SJSA1 (cell line): ENCODE measurements at regions not wholly inside any gene's neighbourhood (a gene's known extent, or its start where the extent isn't known, plus 50 kb on each side); places are given as distances from the start of the nearest gene placed in this dataset.

Source experiments
- DNase-seq, 2 experiments: peaks; one replicate each; pipeline ENCODE4 v3.0.0-alpha.2; 2015 to 2020; ENCODE audit warnings: low spot score in 2 of 2, low read depth in 1 of 2
- H3K27ac ChIP-seq: fragments of 250-450 bp; sonication (Bioruptor Pico); 2 replicates; pipeline ENCODE4 v1.5.1; 2020; ENCODE audit warnings: mild to moderate bottlenecking, moderate library complexity
- H3K27me3 ChIP-seq: fragments of 250-450 bp; sonication (Bioruptor Pico); replicated peaks from 2 replicates; pipeline ENCODE4 v1.5.1; 2020; ENCODE audit warnings: mild to moderate bottlenecking, moderate library complexity
- H3K36me3 ChIP-seq: fragments of 250-450 bp; sonication (Bioruptor Pico); 2 replicates; pipeline ENCODE4 v1.5.1; 2020; ENCODE audit warnings: mild to moderate bottlenecking
- H3K4me1 ChIP-seq: fragments of 250-450 bp; sonication (Bioruptor Pico); replicated peaks from 2 replicates; pipeline ENCODE4 v1.6.1; 2021; ENCODE audit warnings: mild to moderate bottlenecking
- H3K4me3 ChIP-seq: fragments of 250-450 bp; sonication (Bioruptor Pico); 2 replicates; pipeline ENCODE4 v1.5.1; 2020; ENCODE audit warnings: mild to moderate bottlenecking
- H3K9me3 ChIP-seq: fragments of 250-450 bp; sonication (Bioruptor Pico); replicated peaks from 2 replicates; pipeline ENCODE4 v1.5.1; 2020; ENCODE audit warnings: mild to moderate bottlenecking

- Histone ChIP-seq H3K9me3 (no peaks in the 10 kb centered on the region), H3K27me3 (peaks cover 6% of the 10 kb centered on the region; the same call in 1 of the 2 replicates), H3K27ac (no peak overlapping the region), H3K4me3 (no peak overlapping the region), H3K4me1 (no peaks in the 10 kb centered on the region), H3K36me3 (no peaks in the 10 kb centered on the region)
- no peak for DNase-seq
Measured at GRCh38 chr2:204061241-204061640, 124.7 kb downstream of the ICOS start.

GRCh38 chr2:204064119-204064518, 127.6 kb downstream of the ICOS start:
- Histone ChIP-seq H3K36me3 (no peaks in the 10 kb centered on the region), H3K27me3 (peaks cover 10% of the 10 kb centered on the region; the same call in 1 of the 2 replicates), H3K9me3 (no peaks in the 10 kb centered on the region), H3K4me1 (no peaks in the 10 kb centered on the region), H3K4me3 (no peak overlapping the region), H3K27ac (no peak overlapping the region)
- DNase-seq: no peak

- no peaks in the 10 kb centered on the region for H3K36me3 ChIP-seq
- H3K27ac ChIP-seq: no peak overlapping the region
- peaks cover 6% of the 10 kb centered on the region; the same call in 1 of the 2 replicates for H3K27me3 ChIP-seq
- H3K4me1 ChIP-seq: no peaks in the 10 kb centered on the region
- no peaks in the 10 kb centered on the region for H3K9me3 ChIP-seq
- H3K4me3 ChIP-seq: no peak overlapping the region
- no peak for DNase-seq
Measured at GRCh38 chr2:204065566-204065965, 129.0 kb downstream of the ICOS start.

GRCh38 chr2:204066051-204066450, 129.5 kb downstream of the ICOS start:
- no peaks in the 10 kb centered on the region for H3K9me3 ChIP-seq
- DNase-seq: no peak
- no peak overlapping the region for H3K4me3 ChIP-seq
- H3K36me3 ChIP-seq: no peaks in the 10 kb centered on the region
- H3K27me3 ChIP-seq: peaks cover 4% of the 10 kb centered on the region; the same call in 1 of the 2 replicates
- H3K4me1 ChIP-seq: no peaks in the 10 kb centered on the region
- no peak overlapping the region for H3K27ac ChIP-seq

GRCh38 chr2:204069804-204070203, 133.2 kb downstream of the ICOS start:
- H3K27ac ChIP-seq: no peak overlapping the region
- DNase-seq: no peak
- H3K4me3 ChIP-seq: no peak overlapping the region
- H3K9me3 ChIP-seq: no peaks in the 10 kb centered on the region
- H3K27me3 ChIP-seq: peaks cover 4% of the 10 kb centered on the region; the same call in 1 of the 2 replicates
- H3K4me1 ChIP-seq: no peaks in the 10 kb centered on the region
- H3K36me3 ChIP-seq: no peaks in the 10 kb centered on the region

GRCh38 chr2:204072443-204073324, 136.1 kb downstream of the ICOS start:
- Histone ChIP-seq H3K4me1 (no peaks in the 10 kb centered on the region), H3K27me3 (peaks cover 4% of the 10 kb centered on the region; the same call in 1 of the 2 replicates), H3K27ac (no peak overlapping the region), H3K4me3 (no peak overlapping the region), H3K9me3 (no peaks in the 10 kb centered on the region), H3K36me3 (no peaks in the 10 kb centered on the region)
- peak in 1 of 2 experiments; percentile 26 for DNase-seq

GRCh38 chr2:204074456-204074855, 137.9 kb downstream of the ICOS start:
- no peak for DNase-seq
- Histone ChIP-seq H3K4me1 (no peaks in the 10 kb centered on the region), H3K27ac (no peak overlapping the region), H3K27me3 (no peaks in the 10 kb centered on the region; the same call in 1 of the 2 replicates), H3K4me3 (no peak overlapping the region), H3K36me3 (no peaks in the 10 kb centered on the region), H3K9me3 (no peaks in the 10 kb centered on the region)

GRCh38 chr2:204078003-204078698, 141.6 kb downstream of the ICOS start:
- no peak overlapping the region for H3K4me3 ChIP-seq
- no peaks in the 10 kb centered on the region for H3K9me3 ChIP-seq
- no peaks in the 10 kb centered on the region for H3K36me3 ChIP-seq
- H3K27me3 ChIP-seq: no peaks in the 10 kb centered on the region
- H3K4me1 ChIP-seq: no peaks in the 10 kb centered on the region
- DNase-seq: no peak
- H3K27ac ChIP-seq: no peak overlapping the region

- H3K9me3 ChIP-seq: no peaks in the 10 kb centered on the region
- H3K27me3 ChIP-seq: no peaks in the 10 kb centered on the region
- no peak overlapping the region for H3K27ac ChIP-seq
- no peaks in the 10 kb centered on the region for H3K36me3 ChIP-seq
- no peaks in the 10 kb centered on the region for H3K4me1 ChIP-seq
- no peak for DNase-seq
- no peak overlapping the region for H3K4me3 ChIP-seq
Measured at GRCh38 chr2:204081487-204082425, 145.2 kb downstream of the ICOS start.

GRCh38 chr2:204086167-204086566, 149.6 kb downstream of the ICOS start:
- DNase-seq: no peak
- H3K4me1 ChIP-seq: no peaks in the 10 kb centered on the region

GRCh38 chr2:204089105-204089504, 152.5 kb downstream of the ICOS start:
- Histone ChIP-seq H3K27ac (no peak overlapping the region), H3K36me3 (no peaks in the 10 kb centered on the region), H3K4me1 (no peaks in the 10 kb centered on the region), H3K27me3 (no peaks in the 10 kb centered on the region; the same call in 1 of the 2 replicates), H3K4me3 (no peak overlapping the region), H3K9me3 (no peaks in the 10 kb centered on the region)
- DNase-seq: no peak

More at GRCh38 chr2:204086167-204086566, 149.6 kb downstream of the ICOS start:
- no peak overlapping the region for H3K27ac ChIP-seq
- no peaks in the 10 kb centered on the region for H3K36me3 ChIP-seq
- no peaks in the 10 kb centered on the region; the same call in 1 of the 2 replicates for H3K27me3 ChIP-seq
- no peak overlapping the region for H3K4me3 ChIP-seq
- no peaks in the 10 kb centered on the region for H3K9me3 ChIP-seq

GRCh38 chr2:204089574-204089973, 153.0 kb downstream of the ICOS start:
- Histone ChIP-seq H3K27ac (no peak overlapping the region), H3K27me3 (no peaks in the 10 kb centered on the region; the same call in 1 of the 2 replicates), H3K4me3 (no peak overlapping the region), H3K9me3 (no peaks in the 10 kb centered on the region), H3K4me1 (no peaks in the 10 kb centered on the region), H3K36me3 (no peaks in the 10 kb centered on the region)
- no peak for DNase-seq

- no peak for DNase-seq
- no peaks in the 10 kb centered on the region; the same call in 1 of the 2 replicates for H3K27me3 ChIP-seq
- H3K4me1 ChIP-seq: no peaks in the 10 kb centered on the region
- H3K27ac ChIP-seq: no peak overlapping the region
- H3K9me3 ChIP-seq: no peaks in the 10 kb centered on the region
- no peaks in the 10 kb centered on the region for H3K36me3 ChIP-seq
- H3K4me3 ChIP-seq: no peak overlapping the region
Measured at GRCh38 chr2:204090021-204090420, 153.5 kb downstream of the ICOS start.
